BE2C (cell line): ENCODE measurements at regions not wholly inside any gene's neighbourhood (a gene's known extent, or its start where the extent isn't known, plus 50 kb on each side); places are given as distances from the start of the nearest gene placed in this dataset.

Experiments
- DNase-seq: peaks from one replicate; pipeline ENCODE4 v3.0.0-alpha.2; 2020
- H3K27me3 ChIP-seq: fragments of 250-450 bp; sonication (Bioruptor Pico); 2 replicates; pipeline ENCODE4 v1.5.1; 2020; ENCODE audit warnings: mild to moderate bottlenecking
- H3K36me3 ChIP-seq: fragments of 250-450 bp; sonication (Bioruptor Pico); 2 replicates; pipeline ENCODE4 v1.5.1; 2020; ENCODE audit warnings: mild to moderate bottlenecking
- H3K4me1 ChIP-seq: fragments of 250-450 bp; sonication (Bioruptor Pico); 2 replicates; pipeline ENCODE4 v1.5.1; 2020
- H3K4me3 ChIP-seq: 2 replicates; pipeline ENCODE4 v1.5.1; 2011; ENCODE audit warnings: low read depth, low read length
- H3K9me3 ChIP-seq: fragments of 250-450 bp; sonication (Bioruptor Pico); 2 replicates; pipeline ENCODE4 v1.5.1; 2020
- CTCF ChIP-seq: IDR thresholded peaks from 2 replicates; pipeline ENCODE4 v1.5.1; 2012; ENCODE audit warnings: mild to moderate bottlenecking, low read depth, low read length

GRCh38 chr20:39326050-39326449 lies 363.9 kb downstream of the DHX35 start:
- no peak overlapping the region for H3K4me3 ChIP-seq
- DNase-seq: no peak
- H3K36me3 ChIP-seq: no peaks in the 10 kb centered on the region
- H3K4me1 ChIP-seq: peaks cover 3% of the 10 kb centered on the region; the same call in 1 of the 2 replicates
- no peaks in the 10 kb centered on the region for H3K27me3 ChIP-seq
- no peak for TF ChIP-seq CTCF
- H3K9me3 ChIP-seq: no peaks in the 10 kb centered on the region

- Histone ChIP-seq H3K36me3 (no peaks in the 10 kb centered on the region), H3K4me3 (no peak overlapping the region), H3K4me1 (no peaks in the 10 kb centered on the region), H3K27me3 (0 out of 2 replicates have a peak, but pooled peaks cover 3% of the 10 kb centered on the region), H3K9me3 (no peaks in the 10 kb centered on the region)
- TF ChIP-seq CTCF: no peak
- DNase-seq: no peak
Measured at GRCh38 chr20:39318911-39319310, 356.8 kb downstream of the DHX35 start.

DNA sequence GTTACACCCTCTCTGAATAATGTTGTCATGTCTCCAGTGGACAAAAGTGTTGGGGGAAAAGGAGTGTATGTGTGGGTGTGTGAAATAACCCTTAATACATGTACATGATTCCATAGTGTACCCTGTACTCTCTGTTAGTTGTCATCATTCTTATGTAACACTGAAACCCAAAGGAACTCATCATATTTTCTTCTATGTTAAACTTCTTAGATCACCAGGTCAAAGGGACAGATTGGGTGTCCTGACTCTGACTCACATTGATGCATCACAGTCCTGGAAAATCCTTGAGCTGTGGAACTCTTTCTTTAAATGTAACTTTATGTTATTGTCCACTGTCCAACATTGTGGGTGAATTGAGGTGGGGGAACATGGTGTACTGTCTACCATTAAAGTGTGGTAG lies 350.5 kb downstream of the DHX35 start:
- H3K27me3 ChIP-seq: 0 out of 2 replicates have a peak, but pooled peaks cover 3% of the 10 kb centered on the region

GRCh38 chr20:39311851-39312506 lies 349.8 kb downstream of the DHX35 start:
- no peak for DNase-seq
- no peak for TF ChIP-seq CTCF
- Histone ChIP-seq H3K4me3 (no peak overlapping the region), H3K9me3 (no peaks in the 10 kb centered on the region), H3K36me3 (no peaks in the 10 kb centered on the region), H3K4me1 (no peaks in the 10 kb centered on the region), H3K27me3 (0 out of 2 replicates have a peak, but pooled peaks cover 3% of the 10 kb centered on the region)

More for the DNA sequence above, 350.5 kb downstream of the DHX35 start:
- H3K9me3 ChIP-seq: no peaks in the 10 kb centered on the region
- no peaks in the 10 kb centered on the region for H3K4me1 ChIP-seq
- no peak for DNase-seq
- no peak for TF ChIP-seq CTCF
- no peak overlapping the region for H3K4me3 ChIP-seq
- H3K36me3 ChIP-seq: no peaks in the 10 kb centered on the region

GRCh38 chr20:39310363-39310995 lies 348.3 kb downstream of the DHX35 start:
- no peak for TF ChIP-seq CTCF
- no peaks in the 10 kb centered on the region for H3K4me1 ChIP-seq
- no peak overlapping the region for H3K4me3 ChIP-seq
- H3K9me3 ChIP-seq: no peaks in the 10 kb centered on the region
- no peak for DNase-seq
- 0 out of 2 replicates have a peak, but pooled peaks cover 3% of the 10 kb centered on the region for H3K27me3 ChIP-seq
- no peaks in the 10 kb centered on the region for H3K36me3 ChIP-seq

GRCh38 chr20:39309458-39309857 lies 347.3 kb downstream of the DHX35 start:
- TF ChIP-seq CTCF: no peak
- Histone ChIP-seq H3K27me3 (no peaks in the 10 kb centered on the region), H3K9me3 (no peaks in the 10 kb centered on the region), H3K36me3 (no peaks in the 10 kb centered on the region), H3K4me3 (no peak overlapping the region), H3K4me1 (no peaks in the 10 kb centered on the region)
- no peak for DNase-seq
